NCI-H748 treated with DMSO at 0.1 percent for 48 hours (cell line): ENCODE measurements at regions not wholly inside any gene's neighbourhood (a gene's known extent, or its start where the extent isn't known, plus 50 kb on each side); places are given as distances from the start of the nearest gene placed in this dataset.
"Not testable (repeated sequence)": the region's sequence is repeated elsewhere in the genome, so short reads cannot be mapped to it uniquely, and the experiment has no call there.

Experiments used
- DNase-seq: peaks from one replicate; lab custom pipeline; 2025; lab: John Stamatoyannopoulos, UW

- no peak for DNase-seq
Observed at GRCh38 chr4:138499627-138500026, 257.5 kb upstream of the SLC7A11 start.

GRCh38 chr4:138494931-138495330, 252.8 kb upstream of the SLC7A11 start:
- no peak for DNase-seq

DNA sequence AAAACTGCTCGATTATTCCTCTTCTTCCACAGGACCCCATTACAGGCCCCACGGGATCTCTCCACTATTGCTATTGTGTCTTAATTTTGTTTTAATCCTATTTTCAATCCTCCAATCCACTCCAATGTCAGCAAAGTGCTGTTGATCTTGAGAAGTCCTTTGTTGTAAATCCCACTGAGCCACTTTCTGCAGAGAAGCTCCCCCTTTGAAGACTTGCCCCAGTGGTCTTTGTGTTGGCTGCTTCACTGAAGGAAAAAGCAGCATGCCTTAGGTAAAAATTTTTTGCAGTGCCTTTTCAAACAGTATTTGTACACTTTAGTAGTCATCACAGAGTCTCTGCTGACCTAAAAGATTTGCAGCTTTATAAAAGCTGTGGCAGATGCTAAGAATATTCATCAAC, 252.0 kb upstream of the SLC7A11 start:
- DNase-seq = no peak

- no peak for DNase-seq
Observed at GRCh38 chr4:138492176-138492575, 250.0 kb upstream of the SLC7A11 start.

GRCh38 chr4:138488533-138488932, 246.4 kb upstream of the SLC7A11 start:
- DNase-seq = no peak

DNA sequence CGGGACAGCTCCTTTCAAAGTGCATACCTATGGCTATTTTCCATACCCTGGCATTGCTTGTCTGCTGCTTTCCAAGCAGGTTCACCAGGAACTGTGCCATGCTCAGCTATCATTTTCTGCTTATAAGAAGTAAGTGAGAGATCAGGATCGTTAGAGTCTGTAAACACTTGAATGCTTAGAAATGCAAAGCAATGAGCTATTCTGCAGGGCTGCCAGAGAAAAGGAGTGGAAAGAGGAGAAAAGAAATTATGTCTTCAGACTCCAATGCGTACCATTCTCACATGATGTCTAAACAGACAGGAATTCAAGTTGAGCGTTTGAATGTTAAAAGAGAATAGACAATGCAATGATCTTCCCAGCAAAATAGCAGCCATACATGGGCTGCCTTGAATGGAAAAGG, 245.5 kb upstream of the SLC7A11 start:
- no peak for DNase-seq

DNA sequence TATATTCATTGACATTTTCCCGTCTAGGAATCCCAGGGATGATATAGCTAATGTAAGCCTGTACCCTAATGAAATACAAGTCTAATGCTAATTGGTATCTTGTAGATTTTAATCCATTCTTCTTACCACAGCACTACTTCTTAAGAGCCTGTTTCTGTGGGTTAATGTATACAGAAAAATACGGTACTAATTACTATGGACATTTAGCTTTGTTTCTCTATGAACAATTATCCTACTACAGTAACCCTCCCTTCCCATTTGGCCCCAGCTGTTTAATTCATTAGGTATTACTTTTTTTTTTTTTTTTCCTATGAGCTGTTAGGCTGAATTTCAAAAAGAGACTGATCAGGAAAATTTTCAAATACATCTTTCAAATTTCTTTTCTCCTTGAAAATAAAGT, 245.1 kb upstream of the SLC7A11 start:
- no peak for DNase-seq

- no peak for DNase-seq
Observed at GRCh38 chr4:138485498-138485897, 243.3 kb upstream of the SLC7A11 start.

GRCh38 chr4:138475116-138475515, 233.0 kb upstream of the SLC7A11 start:
- no peak for DNase-seq

- DNase-seq = no peak
Observed at GRCh38 chr4:138473339-138473738, 231.2 kb upstream of the SLC7A11 start.

- no peak for DNase-seq
Observed at GRCh38 chr4:138460477-138461414, 218.6 kb upstream of the SLC7A11 start.

GRCh38 chr4:138458751-138459150, 216.6 kb upstream of the SLC7A11 start:
- DNase-seq = no peak

GRCh38 chr4:138456349-138456748, 214.2 kb upstream of the SLC7A11 start:
- DNase-seq = not testable (repeated sequence)

DNA sequence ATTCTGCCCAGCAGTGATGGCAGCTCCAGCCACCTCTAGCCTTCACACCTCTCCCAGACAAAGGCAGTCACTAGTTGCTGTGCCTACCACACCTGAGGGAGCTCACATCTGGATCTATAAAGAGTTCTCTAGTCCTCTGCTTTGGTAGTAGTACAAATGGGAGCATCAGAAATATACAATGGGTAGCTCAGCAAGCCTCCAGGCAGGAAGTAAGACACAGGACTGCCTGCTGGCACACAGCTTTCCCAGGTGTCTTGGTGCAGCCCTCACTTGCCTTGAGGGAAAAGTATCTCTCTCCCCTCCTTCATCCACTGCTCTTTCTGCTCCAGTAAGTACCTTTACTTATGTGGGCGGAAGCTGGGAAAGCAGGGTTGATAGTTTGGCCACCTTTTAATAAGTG, 212.9 kb upstream of the SLC7A11 start:
- DNase-seq = no peak

DNA sequence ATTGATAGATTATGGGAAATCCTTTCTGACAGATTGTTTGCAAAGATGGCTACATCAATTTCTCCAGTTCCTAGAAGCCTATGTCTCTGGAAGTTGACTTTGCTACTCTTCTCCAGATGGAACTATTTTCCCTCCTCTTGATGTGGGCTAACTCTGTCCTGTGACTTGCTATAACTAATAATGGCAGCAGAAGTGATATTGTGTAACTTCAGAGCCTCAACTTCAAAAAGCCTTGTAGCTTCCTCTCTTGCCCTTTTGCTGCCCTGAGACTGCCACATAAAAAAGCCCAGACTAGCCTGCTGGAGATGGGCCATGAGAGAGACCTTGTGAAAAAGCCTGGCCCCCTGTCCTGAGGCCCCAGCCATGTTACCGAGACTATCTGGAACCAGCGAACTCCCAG, 210.7 kb upstream of the SLC7A11 start:
- no peak for DNase-seq

- DNase-seq = no peak
Observed at GRCh38 chr4:138451276-138451663, 209.1 kb upstream of the SLC7A11 start.

DNA sequence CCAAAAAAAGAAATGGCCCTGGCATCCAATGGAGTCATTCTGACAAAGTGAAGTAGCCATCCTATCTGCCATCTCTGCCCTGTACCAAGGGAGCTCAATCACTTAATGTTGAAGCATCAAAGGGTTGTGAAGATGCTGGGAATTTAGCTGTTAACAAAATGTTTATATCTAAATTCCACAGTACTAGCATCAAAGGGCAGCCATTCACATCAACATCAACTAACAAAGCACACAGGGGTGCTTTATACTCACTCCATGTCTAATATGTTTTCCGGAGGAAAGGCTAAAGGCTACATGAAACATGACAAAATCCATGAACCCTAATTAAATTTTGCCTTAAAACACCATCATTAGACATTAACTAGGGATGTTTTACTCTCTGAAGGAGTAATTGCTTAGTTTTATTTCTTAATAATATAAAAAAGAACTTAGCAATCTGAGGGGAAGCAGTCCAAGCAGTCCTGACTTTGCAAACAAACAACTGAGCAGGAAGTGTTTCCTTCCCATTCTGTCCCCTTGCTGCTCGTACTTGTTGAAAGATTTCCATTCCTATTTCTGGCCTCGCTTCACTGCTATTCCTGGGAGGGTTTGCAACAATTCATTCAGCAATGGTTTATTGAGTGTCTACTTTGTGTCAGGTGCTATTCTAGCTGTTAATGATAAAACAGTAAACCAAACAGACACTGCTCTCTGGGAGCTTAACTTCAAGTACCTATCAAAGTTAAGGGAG, 208.6 kb upstream of the SLC7A11 start:
- DNase-seq = no peak

DNA sequence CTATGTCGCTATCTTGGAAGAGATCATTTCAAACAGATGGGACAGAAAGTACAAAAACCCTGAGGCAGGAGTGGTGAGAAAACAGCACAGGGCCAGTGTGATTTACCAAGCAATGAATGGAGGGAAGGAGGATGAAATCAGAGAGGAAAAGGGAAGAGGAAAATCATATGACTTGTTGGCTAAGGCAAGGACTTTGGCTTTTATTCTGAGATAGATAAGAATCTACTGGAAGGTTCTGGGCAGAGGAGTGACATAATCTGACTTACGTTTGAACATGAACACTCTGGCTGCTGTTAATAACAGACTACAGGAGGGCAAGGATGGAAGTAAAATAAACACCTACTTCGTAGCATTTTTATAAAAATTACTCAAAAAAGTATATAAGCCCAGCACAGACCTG, 207.8 kb upstream of the SLC7A11 start:
- DNase-seq = no peak

GRCh38 chr4:138448169-138448568, 206.0 kb upstream of the SLC7A11 start:
- DNase-seq = no peak

DNA sequence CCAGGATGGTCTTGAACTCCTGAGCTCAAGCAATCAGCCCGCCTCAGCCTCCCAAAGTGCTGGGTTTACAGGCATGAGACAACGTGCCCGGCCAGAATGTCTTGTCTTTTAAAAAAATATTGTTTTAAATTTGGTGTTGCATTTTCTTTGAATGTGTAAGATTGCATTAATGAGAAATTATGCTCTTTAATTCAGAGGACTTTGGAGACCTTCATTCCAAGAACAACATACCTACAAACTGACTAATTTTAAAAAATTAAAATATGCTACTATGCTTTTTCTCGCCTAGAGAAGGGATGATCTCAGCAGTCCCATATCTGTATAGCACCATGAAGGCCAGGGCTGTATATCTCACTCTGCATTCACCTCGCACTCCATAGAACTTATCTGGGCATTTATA, 204.3 kb upstream of the SLC7A11 start:
- no peak for DNase-seq

DNA sequence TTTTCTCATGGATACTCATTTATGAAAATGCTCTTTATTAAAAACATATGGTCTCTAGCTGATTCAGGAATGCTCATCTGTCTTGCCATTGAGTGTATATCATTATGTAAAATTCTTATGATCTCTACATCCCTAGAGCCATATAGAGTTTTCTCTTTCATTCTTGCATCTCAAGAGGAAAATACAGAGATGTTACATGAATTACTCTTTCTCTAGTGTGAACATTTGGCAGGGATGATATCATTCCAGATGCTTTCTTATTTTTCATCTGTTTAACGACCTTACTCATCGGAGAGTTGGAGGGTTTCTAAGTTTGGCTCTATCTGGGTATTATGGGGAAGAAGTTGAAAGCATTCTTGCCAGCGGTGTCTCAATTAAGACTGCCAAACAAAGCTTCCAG, 202.9 kb upstream of the SLC7A11 start:
- no peak for DNase-seq

GRCh38 chr4:138444260-138444659, 202.1 kb upstream of the SLC7A11 start:
- no peak for DNase-seq

DNA sequence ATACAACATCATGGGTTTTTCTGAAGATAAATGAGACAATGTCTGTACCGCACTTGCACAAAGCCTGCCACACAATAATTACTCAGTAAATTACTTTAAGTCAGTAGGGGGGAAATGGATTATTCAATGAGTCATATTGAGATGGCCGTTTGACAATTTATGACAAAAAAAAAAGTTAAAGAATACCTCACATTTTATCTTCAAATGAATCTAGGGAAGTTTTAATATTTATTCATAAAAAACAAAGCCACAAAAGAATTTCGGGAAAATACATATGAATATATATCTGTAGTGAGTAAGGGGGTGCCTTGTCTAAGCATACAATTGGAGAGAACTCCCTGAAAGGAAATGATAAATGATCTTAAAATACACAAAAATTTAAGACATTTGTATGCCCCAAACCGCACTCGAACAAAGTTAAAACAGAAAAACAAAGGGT, 197.0 kb upstream of the SLC7A11 start:
- no peak for DNase-seq
